Activated CD8-positive, alpha-beta T cell treated with anti-CD3 and anti-CD28 coated beads for 36 hours (primary cell): ENCODE measurements at regions not wholly inside any gene's neighbourhood (a gene's known extent, or its start where the extent isn't known, plus 50 kb on each side); places are given as distances from the start of the nearest gene placed in this dataset.

Experiments
- ATAC-seq: fragments of 200-7000 bp; cut with Tn5 transposase; one replicate; pipeline ENCODE4 v1.10.0; 2021; ENCODE audit warnings: mild to moderate bottlenecking, moderate library complexity
- CTCF ChIA-PET: fragments of 350-600 bp; sonication (Branson Sonifier 250); formaldehyde crosslinking; loops from one replicate; lab custom pipeline; 2021; ENCODE audit warnings: antibody characterized with exemption; lab: Charles Lee
- POLR2A ChIA-PET: fragments of 350-600 bp; sonication (Branson Sonifier 250); formaldehyde crosslinking; loops from one replicate; lab custom pipeline; 2021; ENCODE audit warnings: antibody characterized with exemption; lab: Charles Lee
- DNase-seq: peaks from one replicate; pipeline ENCODE4 v3.0.0-alpha.2; 2020
- H3K27ac Mint-ChIP-seq: one replicate; pipeline ENCODE4 v1.8.0; 2021; ENCODE audit warnings: mild to moderate bottlenecking, mixed read lengths
- H3K27me3 Mint-ChIP-seq: one replicate; pipeline ENCODE4 v1.8.0; 2021; ENCODE audit warnings: mixed read lengths
- H3K36me3 Mint-ChIP-seq: one replicate; pipeline ENCODE4 v1.8.0; 2021; ENCODE audit warnings: low read depth, mixed read lengths
- H3K4me1 Mint-ChIP-seq: one replicate; pipeline ENCODE4 v1.8.0; 2021; ENCODE audit warnings: low read depth, mixed read lengths
- H3K4me3 Mint-ChIP-seq: one replicate; pipeline ENCODE4 v1.8.0; 2021; ENCODE audit warnings: mild to moderate bottlenecking, moderate library complexity, mixed read lengths
- H3K9me3 Mint-ChIP-seq: one replicate; pipeline ENCODE4 v1.8.0; 2021; ENCODE audit warnings: mixed read lengths
- intact Hi-C: fragments of 100-400 bp; cut with micrococcal nuclease; formaldehyde crosslinking; loops from one replicate; pipeline ENCODE4 v1.10.0; 2022
- TF ChIP-seq, protein P1 (sequence below): fragments of 200-600 bp; IDR thresholded peaks from one replicate; pipeline ENCODE4 v1.8.0; 2022; ENCODE audit warnings: antibody characterized with exemption, mild to moderate bottlenecking

DNA sequence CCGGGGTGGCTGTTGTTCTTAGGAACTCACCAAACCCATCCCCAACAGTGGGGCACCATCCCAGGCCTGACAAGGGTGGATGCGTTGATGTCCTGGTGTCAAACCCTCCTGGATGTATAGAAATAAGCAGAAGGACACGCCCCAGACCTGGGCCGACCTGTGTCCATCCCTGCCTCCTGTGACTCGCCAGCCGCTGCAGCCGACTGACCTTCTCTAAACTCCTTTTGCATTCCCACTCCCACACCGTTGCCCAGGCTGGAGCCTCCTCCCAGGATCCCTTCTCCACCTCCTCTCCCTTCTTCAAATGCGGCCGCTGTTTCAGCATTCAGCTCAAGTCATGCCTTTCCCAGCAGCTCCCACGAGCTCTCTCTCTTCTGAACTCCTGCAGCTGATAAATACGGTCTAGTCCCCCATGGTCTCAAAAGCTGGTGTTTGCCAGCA, 213.2 kb upstream of the IER5L start:
- no peak for ATAC-seq
- ChIA-PET POLR2A (no interaction called here), CTCF (interaction anchor here (1.2 kb wide), 1 partner anchor 248 kb away, joined by 3 read pairs; no protein-coding TSS in a partner anchor)
- Mint-ChIP-seq H3K27me3 (no peaks in the 10 kb centered on the region), H3K27ac (no peak overlapping the region), H3K4me3 (no peak overlapping the region), H3K4me1 (no peaks in the 10 kb centered on the region), H3K9me3 (no peaks in the 10 kb centered on the region), H3K36me3 (no peaks in the 10 kb centered on the region)
- TF ChIP-seq, protein P1, sequence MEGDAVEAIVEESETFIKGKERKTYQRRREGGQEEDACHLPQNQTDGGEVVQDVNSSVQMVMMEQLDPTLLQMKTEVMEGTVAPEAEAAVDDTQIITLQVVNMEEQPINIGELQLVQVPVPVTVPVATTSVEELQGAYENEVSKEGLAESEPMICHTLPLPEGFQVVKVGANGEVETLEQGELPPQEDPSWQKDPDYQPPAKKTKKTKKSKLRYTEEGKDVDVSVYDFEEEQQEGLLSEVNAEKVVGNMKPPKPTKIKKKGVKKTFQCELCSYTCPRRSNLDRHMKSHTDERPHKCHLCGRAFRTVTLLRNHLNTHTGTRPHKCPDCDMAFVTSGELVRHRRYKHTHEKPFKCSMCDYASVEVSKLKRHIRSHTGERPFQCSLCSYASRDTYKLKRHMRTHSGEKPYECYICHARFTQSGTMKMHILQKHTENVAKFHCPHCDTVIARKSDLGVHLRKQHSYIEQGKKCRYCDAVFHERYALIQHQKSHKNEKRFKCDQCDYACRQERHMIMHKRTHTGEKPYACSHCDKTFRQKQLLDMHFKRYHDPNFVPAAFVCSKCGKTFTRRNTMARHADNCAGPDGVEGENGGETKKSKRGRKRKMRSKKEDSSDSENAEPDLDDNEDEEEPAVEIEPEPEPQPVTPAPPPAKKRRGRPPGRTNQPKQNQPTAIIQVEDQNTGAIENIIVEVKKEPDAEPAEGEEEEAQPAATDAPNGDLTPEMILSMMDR: no peak
- no peak for DNase-seq
- intact Hi-C loops: no loop called here

DNA sequence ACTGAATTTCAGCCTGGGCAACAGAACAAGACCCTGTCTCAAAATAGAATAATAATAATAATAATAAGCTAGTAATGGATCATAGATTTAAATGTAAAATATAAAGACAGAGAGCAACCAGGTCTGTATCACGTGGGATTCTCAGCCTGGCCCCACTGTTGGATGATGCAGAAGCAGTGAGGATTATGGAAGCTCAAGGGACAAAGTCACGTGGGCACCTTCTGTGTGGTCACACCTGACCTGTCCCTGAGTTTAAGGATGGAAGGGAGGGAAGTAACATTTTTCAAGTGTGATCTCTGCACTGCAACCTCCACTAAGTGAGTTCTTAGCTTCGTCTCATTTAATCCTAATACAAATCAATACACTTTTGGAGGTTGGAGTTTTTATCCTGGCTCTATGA, 212.5 kb upstream of the IER5L start:
- Mint-ChIP-seq H3K36me3 (no peaks in the 10 kb centered on the region), H3K9me3 (no peaks in the 10 kb centered on the region), H3K27me3 (no peaks in the 10 kb centered on the region), H3K4me3 (no peak overlapping the region), H3K27ac (no peak overlapping the region), H3K4me1 (no peaks in the 10 kb centered on the region)
- ChIA-PET CTCF (interaction anchor here (1.0 kb wide), 1 partner anchor 252 kb away, joined by 3 read pairs; no protein-coding TSS in a partner anchor), POLR2A (no interaction called here)
- DNase-seq: no peak
- ATAC-seq: no peak
- TF ChIP-seq, protein P1: no peak
- intact Hi-C loops: no loop called here

DNA sequence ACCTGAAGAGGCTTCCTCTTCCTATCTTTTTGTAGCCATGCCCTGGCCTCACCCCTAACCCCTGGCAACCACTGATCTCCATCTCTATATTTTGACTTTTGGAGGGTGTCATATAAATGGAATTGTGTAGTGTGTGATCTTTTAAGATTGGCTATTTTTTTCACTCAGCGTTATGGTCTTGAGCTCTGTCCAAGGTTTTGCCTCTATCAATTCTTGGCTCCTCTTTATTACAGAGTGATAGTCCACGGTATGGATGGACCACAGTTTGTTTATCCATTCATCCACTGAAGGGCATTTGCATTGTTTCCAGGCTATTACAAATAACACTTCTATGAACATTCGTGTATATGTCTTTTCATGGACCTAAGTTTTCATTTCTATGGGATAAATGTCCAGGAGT, 209.8 kb upstream of the IER5L start:
- H3K27ac Mint-ChIP-seq: no peak overlapping the region
- ChIA-PET CTCF (no interaction called here), POLR2A (no interaction called here)
- ATAC-seq (no peak), DNase-seq (no peak)
- peaks cover 15% of the 10 kb centered on the region for H3K4me1 Mint-ChIP-seq
- H3K36me3 Mint-ChIP-seq: no peaks in the 10 kb centered on the region
- TF ChIP-seq, protein P1: no peak
- no peak overlapping the region for H3K4me3 Mint-ChIP-seq
- intact Hi-C loops: no loop called here
- no peaks in the 10 kb centered on the region for H3K9me3 Mint-ChIP-seq
- no peaks in the 10 kb centered on the region for H3K27me3 Mint-ChIP-seq

DNA sequence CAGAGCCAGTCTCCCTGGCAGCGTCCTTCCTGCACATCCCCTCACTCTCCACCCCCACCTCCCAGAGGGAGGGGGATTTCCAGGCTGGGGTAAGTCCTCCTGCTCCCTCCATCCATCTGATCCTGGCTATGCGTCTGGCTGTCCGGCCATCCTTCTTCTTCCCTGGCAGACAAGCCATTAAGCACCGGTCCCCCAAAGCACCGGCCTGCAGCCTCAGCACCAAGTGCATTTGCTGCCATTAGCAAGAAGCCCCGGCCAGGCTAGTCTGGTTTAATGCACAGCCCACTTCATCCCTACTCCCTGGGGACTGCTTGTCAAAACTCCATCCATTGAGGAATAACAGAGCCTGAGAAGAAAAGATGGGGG, 208.7 kb upstream of the IER5L start:
- Mint-ChIP-seq H3K27ac (no peak overlapping the region), H3K36me3 (no peaks in the 10 kb centered on the region)
- POLR2A ChIA-PET: interaction anchor here (0.6 kb wide), 1 partner anchor 135 kb away, joined by 4 read pairs; no protein-coding TSS in a partner anchor

DNA sequence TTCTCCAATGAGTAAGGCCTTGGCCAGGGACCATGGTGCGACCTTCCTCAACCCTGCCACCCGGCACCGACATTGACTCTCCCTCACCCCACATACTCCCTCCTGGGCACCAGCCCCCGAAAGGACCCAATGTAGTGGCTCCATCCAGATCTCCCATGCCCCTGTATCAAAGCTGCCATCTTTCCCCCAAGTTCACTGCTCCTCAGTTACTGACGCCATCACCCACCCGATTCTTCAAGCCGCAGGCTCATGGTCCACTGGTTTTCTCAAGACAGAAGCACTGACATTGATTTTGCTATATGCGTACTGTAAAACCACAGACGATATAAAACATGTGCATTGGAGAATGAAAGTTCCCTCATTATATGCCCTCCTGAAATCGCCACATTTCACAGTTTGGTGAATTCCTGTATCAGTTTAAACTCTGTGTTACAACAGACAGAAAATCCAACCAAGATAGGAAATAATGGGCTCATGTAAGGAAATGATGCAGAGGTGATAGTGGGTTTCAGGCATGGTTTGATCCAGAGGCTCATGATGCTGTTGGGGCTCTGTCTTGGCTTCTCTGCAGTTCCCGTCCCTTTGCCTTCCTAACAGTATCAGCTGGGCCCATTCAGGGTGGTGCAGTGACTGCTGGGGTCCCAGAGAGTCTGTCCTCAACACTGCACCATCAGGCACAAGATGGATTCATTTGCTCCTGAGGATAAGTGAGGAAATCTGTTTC, 207.3 kb upstream of the IER5L start:
- Mint-ChIP-seq H3K27ac (peak overlapping the region; percentile 10), H3K36me3 (no peaks in the 10 kb centered on the region), H3K9me3 (no peaks in the 10 kb centered on the region), H3K4me3 (no peak overlapping the region), H3K27me3 (no peaks in the 10 kb centered on the region), H3K4me1 (peaks cover 15% of the 10 kb centered on the region)
- no peak for DNase-seq
- ATAC-seq: no peak
- intact Hi-C loops: no loop called here
- TF ChIP-seq, protein P1: no peak
- POLR2A ChIA-PET: no interaction called here
- CTCF ChIA-PET: interaction anchor here (1.4 kb wide), 1 partner anchor 242 kb away, joined by 4 read pairs; no protein-coding TSS in a partner anchor

More for the DNA sequence above, 208.7 kb upstream of the IER5L start:
- intact Hi-C loops: no loop called here
- Mint-ChIP-seq H3K4me1 (peaks cover 15% of the 10 kb centered on the region), H3K4me3 (no peak overlapping the region), H3K27me3 (no peaks in the 10 kb centered on the region), H3K9me3 (no peaks in the 10 kb centered on the region)
- TF ChIP-seq, protein P1: no peak
- CTCF ChIA-PET: no interaction called here
- ATAC-seq: no peak
- no peak for DNase-seq
